ENCODE measurements at regions not wholly inside any gene's neighbourhood (a gene's known extent, or its start where the extent isn't known, plus 50 kb on each side); places are given as distances from the start of the nearest gene placed in this dataset.

- H3K27me3 ChIP-seq (ENCODE audit: insufficient read depth, poor library complexity, severe bottlenecking) = no peaks in the 10 kb centered on the region
- no peak for DNase-seq (ENCODE audit: low read depth in 1 of 2, low spot score in 1 of 2)
- TF ChIP-seq SPI1 (IDR thresholded peaks at IDR 0.05; ENCODE audit: borderline replicate concordance, low read depth) (no peak), POLR2AphosphoS5 (IDR thresholded peaks at IDR 0.05; ENCODE audit: low read depth) (no peak), GABPA (IDR thresholded peaks at IDR 0.05; ENCODE audit: low read depth) (no peak), REST (IDR thresholded peaks at IDR 0.05; ENCODE audit: insufficient replicate concordance, low read depth) (no peak)
- TF ChIP-seq, protein P1, sequence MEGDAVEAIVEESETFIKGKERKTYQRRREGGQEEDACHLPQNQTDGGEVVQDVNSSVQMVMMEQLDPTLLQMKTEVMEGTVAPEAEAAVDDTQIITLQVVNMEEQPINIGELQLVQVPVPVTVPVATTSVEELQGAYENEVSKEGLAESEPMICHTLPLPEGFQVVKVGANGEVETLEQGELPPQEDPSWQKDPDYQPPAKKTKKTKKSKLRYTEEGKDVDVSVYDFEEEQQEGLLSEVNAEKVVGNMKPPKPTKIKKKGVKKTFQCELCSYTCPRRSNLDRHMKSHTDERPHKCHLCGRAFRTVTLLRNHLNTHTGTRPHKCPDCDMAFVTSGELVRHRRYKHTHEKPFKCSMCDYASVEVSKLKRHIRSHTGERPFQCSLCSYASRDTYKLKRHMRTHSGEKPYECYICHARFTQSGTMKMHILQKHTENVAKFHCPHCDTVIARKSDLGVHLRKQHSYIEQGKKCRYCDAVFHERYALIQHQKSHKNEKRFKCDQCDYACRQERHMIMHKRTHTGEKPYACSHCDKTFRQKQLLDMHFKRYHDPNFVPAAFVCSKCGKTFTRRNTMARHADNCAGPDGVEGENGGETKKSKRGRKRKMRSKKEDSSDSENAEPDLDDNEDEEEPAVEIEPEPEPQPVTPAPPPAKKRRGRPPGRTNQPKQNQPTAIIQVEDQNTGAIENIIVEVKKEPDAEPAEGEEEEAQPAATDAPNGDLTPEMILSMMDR (IDR thresholded peaks at IDR 0.05; ENCODE audit: insufficient read depth, low read length) = no peak
- no peak overlapping the region for H3K4me3 ChIP-seq (replicated peaks; ENCODE audit: insufficient read depth, low read length)
- H3K27ac ChIP-seq (replicated peaks) = no peak overlapping the region
Measured at GRCh38 chr16:9404811-9405210, 313.4 kb downstream of the HAPSTR1 start.

DNA sequence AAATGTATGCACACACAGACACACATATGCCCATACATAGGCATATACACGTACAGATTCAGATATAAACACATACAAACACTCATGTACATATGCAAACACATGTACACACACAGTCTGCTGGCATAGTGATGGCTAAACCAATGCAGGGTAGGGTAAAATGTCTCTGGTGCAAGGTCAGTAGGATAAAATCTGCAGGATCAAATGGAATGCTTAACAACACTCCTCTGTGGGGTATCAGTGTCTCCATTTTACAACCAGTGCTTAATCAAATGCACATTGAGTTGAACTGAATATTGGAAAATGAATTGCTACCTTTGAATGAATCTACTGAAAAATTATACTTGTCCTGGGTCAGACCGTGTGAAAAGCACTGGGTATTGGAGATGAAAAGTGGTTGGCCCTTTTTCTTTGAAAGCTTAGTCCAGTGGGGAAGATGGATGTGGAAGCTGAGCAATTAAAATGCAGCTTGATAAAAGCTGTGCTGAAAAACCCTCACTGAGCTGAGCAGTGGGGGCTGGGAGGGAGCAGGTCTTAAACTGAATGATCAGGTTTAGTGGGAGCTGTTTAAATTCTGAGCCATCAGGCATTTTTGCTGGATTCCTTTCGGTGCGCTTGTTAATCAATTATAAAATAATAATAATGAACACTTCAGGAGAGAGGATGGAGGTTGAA is 314.7 kb downstream of the HAPSTR1 start:
- DNase-seq (ENCODE audit: low read depth in 1 of 2, low spot score in 1 of 2) = no peak
- Histone ChIP-seq H3K27ac (replicated peaks) (no peak overlapping the region), H3K27me3 (ENCODE audit: insufficient read depth, poor library complexity, severe bottlenecking) (no peaks in the 10 kb centered on the region), H3K4me3 (replicated peaks; ENCODE audit: insufficient read depth, low read length) (no peak overlapping the region)
- TF ChIP-seq POLR2AphosphoS5 (IDR thresholded peaks at IDR 0.05; ENCODE audit: low read depth) (no peak), SPI1 (IDR thresholded peaks at IDR 0.05; ENCODE audit: borderline replicate concordance, low read depth) (no peak), GABPA (IDR thresholded peaks at IDR 0.05; ENCODE audit: low read depth) (no peak), REST (IDR thresholded peaks at IDR 0.05; ENCODE audit: insufficient replicate concordance, low read depth) (no peak)
- TF ChIP-seq, protein P1 (IDR thresholded peaks at IDR 0.05; ENCODE audit: insufficient read depth, low read length) = no peak

DNA sequence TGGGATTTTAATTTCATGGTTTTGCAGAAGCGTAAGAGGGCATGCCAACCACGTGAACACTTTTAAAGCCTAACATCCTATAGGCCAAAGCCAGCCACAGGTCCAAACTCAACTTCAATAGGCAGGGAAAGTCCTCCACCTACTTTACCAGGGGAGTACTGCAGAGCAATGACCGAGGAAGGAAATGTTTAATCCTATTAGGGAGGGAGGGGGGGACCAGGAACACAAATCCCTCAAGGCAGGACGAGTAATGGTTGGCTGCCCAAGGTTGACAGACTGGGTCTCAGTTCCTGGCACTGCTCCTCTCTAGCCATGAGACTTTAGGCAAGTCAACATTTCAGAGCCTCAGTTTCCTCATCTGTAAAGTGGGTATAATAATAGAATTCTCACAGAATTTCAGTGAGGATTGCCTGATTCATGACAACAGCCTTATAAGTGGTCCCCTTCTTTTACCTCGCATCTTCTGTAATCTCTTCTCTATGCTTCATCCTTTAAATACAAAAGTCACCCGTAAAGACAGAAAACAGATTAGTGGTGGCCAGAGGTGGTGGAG is 315.8 kb downstream of the HAPSTR1 start:
- H3K27me3 ChIP-seq (ENCODE audit: insufficient read depth, poor library complexity, severe bottlenecking) = peaks cover 3% of the 10 kb centered on the region
- TF ChIP-seq SPI1 (IDR thresholded peaks at IDR 0.05; ENCODE audit: borderline replicate concordance, low read depth) (no peak), REST (IDR thresholded peaks at IDR 0.05; ENCODE audit: insufficient replicate concordance, low read depth) (no peak), GABPA (IDR thresholded peaks at IDR 0.05; ENCODE audit: low read depth) (no peak), POLR2AphosphoS5 (IDR thresholded peaks at IDR 0.05; ENCODE audit: low read depth) (no peak)
- TF ChIP-seq, protein P1 (IDR thresholded peaks at IDR 0.05; ENCODE audit: insufficient read depth, low read length) = no peak

More for the DNA sequence above, 315.8 kb downstream of the HAPSTR1 start:
- no peak for DNase-seq (ENCODE audit: low read depth in 1 of 2, low spot score in 1 of 2)
- H3K27ac ChIP-seq (replicated peaks) = no peak overlapping the region
- H3K4me3 ChIP-seq (replicated peaks; ENCODE audit: insufficient read depth, low read length) = no peak overlapping the region
